ENCODE measurements at regions not wholly inside any gene's neighbourhood (a gene's known extent, or its start where the extent isn't known, plus 50 kb on each side); places are given as distances from the start of the nearest gene placed in this dataset.

DNA sequence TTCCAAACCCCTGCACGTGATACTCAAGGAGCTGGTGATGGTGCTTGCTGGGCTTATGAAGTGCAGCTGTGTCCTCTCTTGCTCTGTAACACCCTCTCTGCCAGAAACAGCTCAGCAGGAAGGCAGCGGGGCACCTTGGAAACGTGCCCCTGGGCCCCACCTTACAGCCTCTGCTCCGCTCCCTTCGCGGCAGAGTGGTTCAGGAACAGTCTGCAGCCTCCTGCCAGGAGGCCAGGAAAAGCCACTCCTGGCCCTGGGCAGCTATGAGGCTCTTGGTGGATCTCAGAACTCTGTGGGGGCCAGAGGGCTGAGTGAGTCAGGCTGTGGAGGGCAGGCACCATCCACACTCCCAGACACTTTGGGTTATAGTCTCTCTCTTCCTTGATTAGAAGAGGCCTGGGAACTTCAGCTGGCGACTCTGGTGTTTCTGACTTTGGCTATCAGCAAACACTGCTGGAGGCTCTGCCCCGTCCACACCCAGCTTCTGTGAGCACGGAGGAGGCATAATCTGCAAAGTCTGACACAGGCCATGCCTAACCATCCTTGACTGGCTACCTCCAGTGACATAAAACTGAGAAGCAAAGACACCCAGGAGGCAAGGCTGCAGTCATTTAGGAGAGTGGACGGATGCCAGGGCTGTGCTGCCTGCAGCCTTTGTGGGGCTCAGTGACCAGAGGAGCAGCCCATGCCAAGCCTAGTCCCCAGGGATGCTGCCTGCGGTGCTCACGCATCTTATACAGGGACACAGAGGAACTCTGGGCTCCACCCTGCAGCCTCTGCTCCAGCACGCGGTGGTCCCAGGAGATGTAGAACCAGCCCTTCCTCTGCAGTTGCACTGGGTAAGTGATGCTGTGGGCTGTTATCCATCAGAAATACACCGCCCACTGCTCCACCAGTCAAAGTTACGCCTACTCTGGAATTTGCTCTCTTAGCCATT, 65.3 kb downstream of the METRNL start:
- Histone ChIP-seq H3K4me3 (ENCODE audit: low read length) (no peak overlapping the region), H3K36me3 (ENCODE audit: control insufficient read depth, insufficient read depth, low read length) (no peaks in the 10 kb centered on the region), H3K9ac (ENCODE audit: low read length) (no peak overlapping the region), H3K27me3 (ENCODE audit: control insufficient read depth, insufficient read depth, low read length) (peaks cover 7% of the 10 kb centered on the region), H3K27ac (ENCODE audit: low read depth, low read length) (no peak overlapping the region), H3K4me1 (ENCODE audit: control insufficient read depth, insufficient read depth, low read length) (no peaks in the 10 kb centered on the region)

DNA sequence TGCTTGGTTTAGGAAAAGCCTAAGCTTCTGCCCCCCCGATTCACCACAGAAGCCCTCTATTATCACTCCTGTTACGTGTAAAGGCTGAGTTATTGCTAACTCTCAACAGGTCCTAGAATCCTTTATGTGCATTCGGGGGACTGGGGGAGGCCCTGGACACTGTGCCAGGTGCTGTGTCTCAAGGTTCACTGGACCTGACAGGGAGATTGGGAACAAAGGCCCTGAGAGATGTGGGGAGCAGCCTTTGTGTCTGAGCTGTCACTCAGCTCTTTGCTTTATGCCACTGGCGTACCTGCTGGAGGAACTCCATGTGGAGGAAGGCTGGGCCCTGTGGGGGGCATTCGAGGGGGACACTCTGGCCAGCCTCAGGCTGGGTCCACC, 65.9 kb downstream of the METRNL start:
- Histone ChIP-seq H3K9ac (ENCODE audit: low read length) (no peak overlapping the region), H3K4me1 (ENCODE audit: control insufficient read depth, insufficient read depth, low read length) (no peaks in the 10 kb centered on the region), H3K27ac (ENCODE audit: low read depth, low read length) (no peak overlapping the region), H3K36me3 (ENCODE audit: control insufficient read depth, insufficient read depth, low read length) (no peaks in the 10 kb centered on the region), H3K27me3 (ENCODE audit: control insufficient read depth, insufficient read depth, low read length) (peaks cover 7% of the 10 kb centered on the region), H3K4me3 (ENCODE audit: low read length) (no peak overlapping the region)

DNA sequence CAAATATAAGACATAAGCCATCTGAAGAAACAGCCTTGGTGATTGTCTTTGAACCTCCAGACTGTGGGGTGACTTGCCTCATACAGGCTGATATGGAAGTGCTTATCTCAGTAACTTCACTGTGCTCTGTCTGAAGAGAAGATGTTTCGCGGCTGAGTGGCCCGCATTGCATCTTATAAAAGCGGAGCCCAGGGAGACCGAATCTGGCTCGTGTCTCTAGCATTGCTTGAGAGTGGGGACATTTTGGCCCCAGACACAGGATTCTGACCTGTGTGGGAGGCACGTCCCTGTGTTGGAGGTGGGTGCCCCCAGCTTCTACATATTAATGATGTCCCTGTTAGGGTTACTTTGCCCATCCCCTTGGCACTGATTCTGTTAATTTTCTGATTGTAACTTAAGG, 66.4 kb downstream of the METRNL start:
- Histone ChIP-seq H3K27ac (ENCODE audit: low read depth, low read length) (no peak overlapping the region), H3K4me1 (ENCODE audit: control insufficient read depth, insufficient read depth, low read length) (no peaks in the 10 kb centered on the region), H3K36me3 (ENCODE audit: control insufficient read depth, insufficient read depth, low read length) (no peaks in the 10 kb centered on the region), H3K9ac (ENCODE audit: low read length) (no peak overlapping the region), H3K27me3 (ENCODE audit: control insufficient read depth, insufficient read depth, low read length) (peaks cover 7% of the 10 kb centered on the region), H3K4me3 (ENCODE audit: low read length) (no peak overlapping the region)

DNA sequence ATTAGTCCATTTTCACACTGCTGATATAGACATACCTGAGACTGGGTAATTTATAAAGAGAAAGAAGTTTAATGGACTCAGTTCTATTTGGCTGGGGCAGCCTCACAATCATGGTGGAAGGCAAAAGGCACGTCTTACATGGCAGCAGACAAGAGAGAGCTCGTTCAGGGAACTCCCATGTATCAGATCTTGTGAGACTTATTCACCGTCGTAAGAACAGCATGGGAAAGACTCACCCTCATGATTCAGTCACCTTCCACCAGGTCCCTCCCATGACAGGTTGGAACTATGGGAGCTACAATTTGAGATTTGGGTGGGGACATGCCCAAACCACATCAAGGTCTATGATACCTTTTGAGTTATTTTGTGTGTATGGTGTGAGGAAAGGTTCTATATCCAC, 66.9 kb downstream of the METRNL start:
- Histone ChIP-seq H3K27me3 (ENCODE audit: control insufficient read depth, insufficient read depth, low read length) (peaks cover 7% of the 10 kb centered on the region), H3K36me3 (ENCODE audit: control insufficient read depth, insufficient read depth, low read length) (no peaks in the 10 kb centered on the region), H3K4me3 (ENCODE audit: low read length) (no peak overlapping the region), H3K27ac (ENCODE audit: low read depth, low read length) (no peak overlapping the region), H3K9ac (ENCODE audit: low read length) (no peak overlapping the region), H3K4me1 (ENCODE audit: control insufficient read depth, insufficient read depth, low read length) (no peaks in the 10 kb centered on the region)

DNA sequence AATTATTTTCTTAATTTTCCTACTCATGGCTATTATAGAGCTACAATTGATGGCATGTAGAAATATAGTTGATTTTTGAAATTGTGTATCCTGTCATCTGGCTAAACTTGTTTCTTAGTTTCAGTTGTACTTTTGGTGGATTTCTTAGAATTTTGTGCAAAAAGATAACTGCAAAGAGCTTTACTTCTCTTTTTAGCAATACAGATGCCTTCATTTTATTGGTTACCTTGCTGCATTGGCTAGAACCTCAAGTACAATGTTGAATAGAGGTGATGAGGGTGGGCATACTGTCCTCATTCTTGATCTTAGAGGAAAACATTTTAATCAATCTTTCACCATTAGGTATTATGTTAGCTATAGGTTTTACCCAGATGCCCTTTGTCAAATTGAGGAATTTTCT, 67.9 kb downstream of the METRNL start:
- no peaks in the 10 kb centered on the region for H3K4me1 ChIP-seq (ENCODE audit: control insufficient read depth, insufficient read depth, low read length)
- no peaks in the 10 kb centered on the region for H3K36me3 ChIP-seq (ENCODE audit: control insufficient read depth, insufficient read depth, low read length)
- no peak overlapping the region for H3K9ac ChIP-seq (ENCODE audit: low read length)
- no peak overlapping the region for H3K27ac ChIP-seq (ENCODE audit: low read depth, low read length)
- H3K27me3 ChIP-seq (ENCODE audit: control insufficient read depth, insufficient read depth, low read length): peaks cover 7% of the 10 kb centered on the region
- no peak overlapping the region for H3K4me3 ChIP-seq (ENCODE audit: low read length)

DNA sequence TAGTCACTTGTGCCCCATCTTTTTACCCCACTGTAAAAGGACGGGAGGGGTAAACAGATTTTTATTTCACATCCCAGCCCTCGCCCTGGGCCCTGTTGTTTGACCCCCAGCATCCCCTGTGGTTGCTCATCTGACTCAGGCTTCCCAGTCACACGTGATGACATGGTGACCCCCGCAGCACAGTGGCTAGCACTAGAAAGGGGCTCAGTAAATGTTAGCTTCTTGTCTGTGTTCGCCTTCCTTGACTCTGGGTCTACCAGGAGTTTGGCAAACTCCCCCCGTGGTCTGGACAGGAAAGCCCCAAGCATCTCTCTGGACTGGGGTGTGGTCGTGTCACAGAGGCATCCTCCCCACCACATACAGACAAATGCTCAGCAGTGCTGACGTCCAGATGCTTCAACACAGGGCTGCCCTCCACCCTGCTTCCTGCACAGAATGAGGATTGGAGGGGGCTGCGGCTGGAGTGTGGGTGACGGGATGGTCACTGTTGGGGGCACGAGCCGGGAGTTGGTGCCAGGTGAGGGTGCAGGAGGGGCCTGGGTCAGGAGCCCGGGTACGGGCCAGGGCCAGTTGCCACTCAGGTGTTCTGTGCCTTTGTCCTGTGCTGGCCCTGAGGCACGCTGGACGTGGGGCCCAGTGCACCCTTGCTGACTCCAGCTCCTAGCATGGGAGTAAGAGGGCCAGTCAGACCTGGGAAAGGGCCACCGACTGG, 69.1 kb downstream of the METRNL start:
- Histone ChIP-seq H3K9ac (ENCODE audit: low read length) (no peak overlapping the region), H3K4me3 (ENCODE audit: low read length) (no peak overlapping the region), H3K4me1 (ENCODE audit: control insufficient read depth, insufficient read depth, low read length) (no peaks in the 10 kb centered on the region), H3K27ac (ENCODE audit: low read depth, low read length) (no peak overlapping the region), H3K36me3 (ENCODE audit: control insufficient read depth, insufficient read depth, low read length) (no peaks in the 10 kb centered on the region), H3K27me3 (ENCODE audit: control insufficient read depth, insufficient read depth, low read length) (peaks cover 7% of the 10 kb centered on the region)

DNA sequence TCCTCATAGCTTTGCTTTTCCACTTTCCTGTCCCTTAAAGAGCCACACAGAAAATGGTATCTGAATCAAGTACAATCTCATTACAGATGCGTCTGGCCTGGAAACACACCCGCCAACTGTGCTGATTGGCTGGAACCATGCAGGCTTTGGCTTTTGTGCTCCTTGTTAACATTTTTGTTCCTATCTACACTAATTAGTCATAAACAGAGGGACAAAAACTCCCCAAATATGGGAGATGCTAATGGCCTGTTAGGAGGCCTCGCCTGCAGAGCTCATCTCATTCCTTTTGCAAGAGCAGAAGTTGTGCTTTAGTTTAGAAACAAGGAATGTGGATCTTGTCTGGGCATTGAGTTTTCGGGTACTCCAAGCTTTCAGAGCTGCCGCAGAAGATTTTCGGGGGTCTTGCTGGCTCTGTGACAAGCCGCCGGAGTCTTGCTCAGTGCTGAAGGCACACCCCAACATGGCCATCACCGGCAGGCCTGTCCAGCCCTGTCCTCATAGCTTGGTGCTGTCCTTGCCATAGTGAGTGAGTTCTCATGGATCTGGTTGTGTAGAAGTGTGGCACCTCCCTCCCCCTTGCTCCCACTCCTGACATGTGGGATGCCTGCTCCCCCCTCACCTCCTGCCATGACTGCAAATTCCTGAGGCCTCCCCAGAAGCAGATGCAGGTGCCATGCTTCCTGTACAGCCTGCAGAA, 69.8 kb downstream of the METRNL start:
- no peak overlapping the region for H3K9ac ChIP-seq (ENCODE audit: low read length)
- no peaks in the 10 kb centered on the region for H3K36me3 ChIP-seq (ENCODE audit: control insufficient read depth, insufficient read depth, low read length)
- H3K27ac ChIP-seq (ENCODE audit: low read depth, low read length): no peak overlapping the region
- H3K27me3 ChIP-seq (ENCODE audit: control insufficient read depth, insufficient read depth, low read length): peaks cover 7% of the 10 kb centered on the region
- no peak overlapping the region for H3K4me3 ChIP-seq (ENCODE audit: low read length)
- no peaks in the 10 kb centered on the region for H3K4me1 ChIP-seq (ENCODE audit: control insufficient read depth, insufficient read depth, low read length)

DNA sequence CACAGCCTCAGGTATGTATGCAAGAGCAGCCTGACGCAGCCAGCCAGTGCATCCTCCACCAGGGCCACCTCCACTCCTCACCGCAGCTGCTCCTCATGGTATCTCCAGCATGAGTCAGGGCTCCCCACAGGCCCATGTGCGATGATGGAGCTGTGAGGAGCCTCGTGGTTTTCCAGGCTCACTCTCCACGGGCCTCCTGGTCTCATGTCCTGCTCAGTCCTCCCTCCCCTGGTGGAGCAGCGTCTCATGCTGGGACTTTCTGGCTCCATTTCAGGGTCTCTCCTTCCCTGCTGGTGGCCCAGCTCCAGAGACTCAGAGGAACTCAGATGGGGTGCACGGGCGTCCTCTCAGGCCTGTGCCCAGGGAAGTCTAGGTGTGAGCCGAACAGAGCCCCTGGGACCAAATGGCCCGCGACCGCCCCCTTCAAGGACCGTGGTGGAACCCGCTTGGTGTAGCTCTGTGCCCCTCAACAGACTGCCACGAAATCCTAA, 70.4 kb downstream of the METRNL start:
- H3K4me3 ChIP-seq (ENCODE audit: low read length): no peak overlapping the region
- H3K9ac ChIP-seq (ENCODE audit: low read length): no peak overlapping the region
- H3K27me3 ChIP-seq (ENCODE audit: control insufficient read depth, insufficient read depth, low read length): peaks cover 5% of the 10 kb centered on the region
- no peaks in the 10 kb centered on the region for H3K36me3 ChIP-seq (ENCODE audit: control insufficient read depth, insufficient read depth, low read length)
- H3K4me1 ChIP-seq (ENCODE audit: control insufficient read depth, insufficient read depth, low read length): no peaks in the 10 kb centered on the region
- H3K27ac ChIP-seq (ENCODE audit: low read depth, low read length): no peak overlapping the region

DNA sequence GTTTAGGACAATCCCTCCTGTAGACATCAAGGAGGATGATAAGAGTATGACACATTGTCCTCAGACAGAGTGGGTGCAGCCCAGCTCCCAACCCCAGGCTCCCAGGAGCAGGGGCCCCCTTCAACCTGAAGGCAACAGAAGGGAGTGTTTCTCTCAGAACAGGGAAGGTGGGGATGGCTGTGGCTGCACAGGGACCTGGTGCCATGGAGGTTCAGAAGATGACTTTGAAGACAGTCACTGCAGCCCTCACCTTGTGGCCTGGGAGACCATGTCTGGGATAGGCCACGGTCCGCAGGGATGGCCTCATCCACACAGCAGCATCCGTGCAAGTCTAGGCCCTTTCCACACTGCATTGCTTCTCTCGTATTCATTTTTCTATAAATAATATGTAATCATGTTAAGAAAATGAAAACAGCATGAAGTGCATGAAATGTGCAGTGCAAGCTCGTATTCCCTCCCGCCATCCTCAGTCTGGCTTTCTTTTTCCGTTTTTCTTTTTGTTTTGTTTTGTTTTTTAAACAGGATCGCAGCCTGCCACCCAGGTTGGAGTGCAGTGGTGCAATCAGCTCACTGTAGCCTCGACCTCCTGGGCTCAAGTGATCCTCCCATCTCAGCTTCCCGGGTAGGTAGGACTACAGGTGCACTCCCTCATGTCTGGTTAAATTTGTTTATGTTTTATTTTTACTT, 71.1 kb downstream of the METRNL start:
- no peaks in the 10 kb centered on the region for H3K4me1 ChIP-seq (ENCODE audit: control insufficient read depth, insufficient read depth, low read length)
- H3K27me3 ChIP-seq (ENCODE audit: control insufficient read depth, insufficient read depth, low read length): peaks cover 5% of the 10 kb centered on the region
- H3K27ac ChIP-seq (ENCODE audit: low read depth, low read length): no peak overlapping the region
- H3K9ac ChIP-seq (ENCODE audit: low read length): no peak overlapping the region
- no peaks in the 10 kb centered on the region for H3K36me3 ChIP-seq (ENCODE audit: control insufficient read depth, insufficient read depth, low read length)
- no peak overlapping the region for H3K4me3 ChIP-seq (ENCODE audit: low read length)

DNA sequence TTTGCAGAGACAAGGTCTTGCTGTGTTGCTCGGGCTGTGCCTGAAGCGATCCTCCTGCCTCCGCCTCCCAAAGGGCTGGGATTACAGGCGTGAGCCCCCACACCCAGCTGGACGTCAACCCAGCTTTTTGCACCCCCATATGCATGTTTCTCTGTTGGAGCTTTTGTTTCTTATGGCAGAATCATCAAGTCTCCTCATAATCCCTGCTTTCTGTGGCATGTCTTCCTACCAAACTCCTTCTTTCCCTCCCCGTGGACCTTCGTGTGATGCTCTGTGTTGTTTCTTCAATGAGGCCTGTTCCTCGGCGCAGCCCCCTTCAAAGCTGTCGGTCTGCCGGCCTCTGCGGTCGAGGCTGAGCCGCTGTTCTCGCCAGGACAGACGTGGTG, 71.6 kb downstream of the METRNL start:
- Histone ChIP-seq H3K27me3 (ENCODE audit: control insufficient read depth, insufficient read depth, low read length) (peaks cover 5% of the 10 kb centered on the region), H3K9ac (ENCODE audit: low read length) (no peak overlapping the region), H3K36me3 (ENCODE audit: control insufficient read depth, insufficient read depth, low read length) (no peaks in the 10 kb centered on the region), H3K27ac (ENCODE audit: low read depth, low read length) (no peak overlapping the region), H3K4me1 (ENCODE audit: control insufficient read depth, insufficient read depth, low read length) (no peaks in the 10 kb centered on the region), H3K4me3 (ENCODE audit: low read length) (no peak overlapping the region)

DNA sequence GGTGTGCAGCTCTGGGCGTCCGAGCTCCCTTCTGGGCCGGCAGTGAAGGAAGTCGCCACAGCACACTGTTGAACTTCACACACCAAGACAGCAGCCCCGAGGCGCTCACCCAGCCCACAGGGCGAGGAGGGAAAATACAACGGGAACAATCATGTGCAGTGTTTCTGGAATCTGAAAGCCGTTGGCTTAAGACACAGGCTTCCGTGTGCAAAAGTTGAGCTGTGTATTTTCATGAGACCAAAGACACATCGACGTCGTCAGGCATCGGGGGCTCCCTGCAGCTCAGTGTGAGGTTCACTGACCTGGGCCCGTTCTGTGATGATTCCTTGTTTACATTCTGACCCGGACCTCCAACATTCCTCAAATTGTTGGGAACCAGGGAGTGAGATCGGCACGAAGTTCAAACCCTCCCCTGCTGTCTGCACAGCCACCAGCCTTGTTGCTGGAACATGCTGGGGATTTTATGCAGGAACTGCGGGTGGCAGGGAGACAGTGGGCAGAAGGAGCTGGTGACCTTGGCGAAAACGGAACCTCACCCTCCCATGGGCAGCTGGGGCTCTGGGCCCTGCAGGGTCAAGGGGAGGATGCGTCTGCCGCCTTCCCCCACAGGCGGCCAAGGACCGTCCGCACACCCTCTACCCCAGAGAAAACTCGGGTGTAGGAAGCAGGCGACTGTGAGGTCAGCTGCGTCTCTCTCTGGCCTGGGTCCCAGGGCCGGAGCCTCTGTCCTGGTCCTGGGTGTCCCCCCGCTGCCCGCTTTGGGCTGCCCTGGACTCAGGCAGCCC, 72.2 kb downstream of the METRNL start:
- Histone ChIP-seq H3K4me1 (ENCODE audit: control insufficient read depth, insufficient read depth, low read length) (no peaks in the 10 kb centered on the region), H3K27me3 (ENCODE audit: control insufficient read depth, insufficient read depth, low read length) (peaks cover 5% of the 10 kb centered on the region), H3K27ac (ENCODE audit: low read depth, low read length) (no peak overlapping the region), H3K36me3 (ENCODE audit: control insufficient read depth, insufficient read depth, low read length) (no peaks in the 10 kb centered on the region), H3K4me3 (ENCODE audit: low read length) (no peak overlapping the region), H3K9ac (ENCODE audit: low read length) (no peak overlapping the region)

Measured in rectal smooth muscle tissue (tissue), 1 donor.